Activated T-cell treated with anti-CD3 and anti-CD28 coated beads, Interleukin-2, amount 50 U/mL, for 4 hours (primary cell): ENCODE measurements at regions not wholly inside any gene's neighbourhood (a gene's known extent, or its start where the extent isn't known, plus 50 kb on each side); places are given as distances from the start of the nearest gene placed in this dataset.
"Not testable (repeated sequence)": the region's sequence is repeated elsewhere in the genome, so short reads cannot be mapped to it uniquely, and the experiment has no call there.

ENCODE experiments used
- ATAC-seq, 2 donors: fragments of 200-7000 bp; cut with Tn5 transposase; one replicate each; pipeline ENCODE4 v1.10.0; 2021
- DNase-seq: peaks from one replicate; pipeline ENCODE4 v3.0.0-alpha.2; 2020
- H3K27me3 Mint-ChIP-seq: one replicate; pipeline ENCODE4 v1.8.0; 2021; ENCODE audit warnings: low read depth, mixed read lengths
- H3K36me3 Mint-ChIP-seq: one replicate; pipeline ENCODE4 v1.8.0; 2022; ENCODE audit warnings: mixed read lengths; ENCODE audit not compliant: insufficient read depth
- H3K4me1 Mint-ChIP-seq: one replicate; pipeline ENCODE4 v1.8.0; 2021; ENCODE audit warnings: low read depth, mixed read lengths
- H3K4me3 Mint-ChIP-seq: one replicate; pipeline ENCODE4 v1.8.0; 2021; ENCODE audit warnings: mild to moderate bottlenecking, moderate library complexity, mixed read lengths
- H3K9me3 Mint-ChIP-seq: one replicate; pipeline ENCODE4 v1.8.0; 2021; ENCODE audit warnings: mixed read lengths

DNA sequence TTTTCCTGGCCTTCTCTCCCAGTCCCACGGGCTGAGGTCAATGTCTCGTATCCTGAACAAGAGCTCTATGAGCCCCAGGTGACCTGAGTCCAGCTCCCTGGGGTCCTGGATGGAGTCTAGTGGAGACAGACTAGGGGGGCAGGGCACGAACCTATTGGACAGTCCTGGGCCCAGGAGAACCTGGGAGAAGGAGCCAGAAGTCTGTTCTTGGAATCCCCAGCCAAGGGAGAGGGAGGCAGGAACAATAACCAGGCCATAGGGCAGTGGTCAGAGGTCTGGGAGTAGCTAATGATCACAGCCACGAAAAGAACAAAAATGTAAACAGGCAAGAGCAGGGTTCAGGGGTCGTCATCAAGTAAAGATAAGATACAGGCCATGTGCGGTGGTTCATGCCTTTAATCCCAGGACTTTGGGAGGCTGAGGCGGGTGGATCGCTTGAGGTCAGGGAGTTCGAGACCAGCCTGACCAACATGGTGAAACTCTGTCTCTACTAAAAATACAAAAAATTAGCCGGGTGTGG, 60.8 kb downstream of the COPRS start:
- no peak for ATAC-seq

DNA sequence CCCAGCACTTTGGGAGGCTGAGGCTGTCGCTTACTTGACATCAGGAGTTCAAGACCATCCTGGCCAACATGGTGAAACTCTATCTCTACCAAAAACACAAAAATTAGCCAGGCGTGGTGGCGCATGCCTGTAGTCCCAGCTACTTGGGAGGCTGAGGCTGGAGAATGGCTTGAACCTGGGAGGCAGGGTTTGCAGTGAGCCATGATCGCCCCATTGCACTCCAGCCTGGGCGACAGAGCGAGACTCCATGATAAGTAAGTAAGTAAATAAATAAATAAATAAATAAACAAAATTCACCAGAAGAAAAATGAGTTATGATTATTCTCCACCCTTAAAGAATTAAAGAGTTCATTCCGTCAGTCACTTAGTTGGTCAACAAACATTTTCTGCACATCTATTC, 63.1 kb downstream of the COPRS start:
- not testable (repeated sequence) for DNase-seq, H3K4me3 Mint-ChIP-seq, H3K4me1 Mint-ChIP-seq, H3K9me3 Mint-ChIP-seq, H3K36me3 Mint-ChIP-seq, H3K27me3 Mint-ChIP-seq, ATAC-seq

More for the DNA sequence above, 60.8 kb downstream of the COPRS start:
- no peaks in the 10 kb centered on the region for H3K4me1 Mint-ChIP-seq
- no peaks in the 10 kb centered on the region for H3K27me3 Mint-ChIP-seq
- H3K4me3 Mint-ChIP-seq: no peak overlapping the region
- DNase-seq: no peak
- no peaks in the 10 kb centered on the region for H3K9me3 Mint-ChIP-seq
- no peaks in the 10 kb centered on the region for H3K36me3 Mint-ChIP-seq

DNA sequence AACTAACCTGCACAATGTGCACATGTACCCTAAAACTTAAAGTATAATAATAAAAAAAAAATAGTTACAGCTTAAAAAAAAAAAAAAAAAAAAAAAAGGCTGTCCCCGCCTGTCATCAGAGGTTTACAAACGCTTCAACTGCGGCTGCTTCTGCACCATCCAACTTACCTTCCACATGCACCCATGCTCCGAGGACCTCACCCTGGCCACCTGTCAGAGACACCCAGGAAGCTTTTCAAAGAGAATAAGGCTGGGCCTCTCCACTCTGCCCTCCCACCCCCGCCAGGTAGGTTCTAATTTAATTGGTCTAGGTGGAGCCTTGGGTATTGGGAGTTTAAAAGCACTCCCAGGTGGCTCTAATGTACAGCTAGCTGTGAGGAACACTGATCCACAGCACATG, 64.9 kb downstream of the COPRS start:
- Mint-ChIP-seq H3K9me3 (no peaks in the 10 kb centered on the region), H3K4me1 (no peaks in the 10 kb centered on the region), H3K27me3 (peaks cover 5% of the 10 kb centered on the region), H3K4me3 (no peak overlapping the region), H3K36me3 (no peaks in the 10 kb centered on the region)
- ATAC-seq (no peak), DNase-seq (no peak)

DNA sequence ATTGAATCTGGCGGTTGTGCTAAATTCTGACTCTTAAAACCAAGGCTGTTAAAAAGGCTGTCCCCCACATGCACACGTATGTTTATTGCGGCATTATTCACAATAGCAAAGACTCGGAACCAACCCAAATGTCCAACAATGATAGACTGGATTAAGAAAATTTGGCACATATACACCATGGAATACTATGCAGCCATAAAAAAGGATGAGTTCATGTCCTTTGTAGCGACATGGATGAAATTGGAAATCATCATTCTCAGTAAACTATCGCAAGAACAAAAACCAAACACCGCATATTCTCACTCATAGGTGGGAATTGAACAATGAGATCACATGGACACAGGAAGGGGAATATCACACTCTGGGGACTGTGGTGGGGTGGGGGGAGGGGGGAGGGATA, 65.4 kb downstream of the COPRS start:
- not testable (repeated sequence) for ATAC-seq, DNase-seq, H3K9me3 Mint-ChIP-seq, H3K4me3 Mint-ChIP-seq, H3K36me3 Mint-ChIP-seq, H3K4me1 Mint-ChIP-seq, H3K27me3 Mint-ChIP-seq

DNA sequence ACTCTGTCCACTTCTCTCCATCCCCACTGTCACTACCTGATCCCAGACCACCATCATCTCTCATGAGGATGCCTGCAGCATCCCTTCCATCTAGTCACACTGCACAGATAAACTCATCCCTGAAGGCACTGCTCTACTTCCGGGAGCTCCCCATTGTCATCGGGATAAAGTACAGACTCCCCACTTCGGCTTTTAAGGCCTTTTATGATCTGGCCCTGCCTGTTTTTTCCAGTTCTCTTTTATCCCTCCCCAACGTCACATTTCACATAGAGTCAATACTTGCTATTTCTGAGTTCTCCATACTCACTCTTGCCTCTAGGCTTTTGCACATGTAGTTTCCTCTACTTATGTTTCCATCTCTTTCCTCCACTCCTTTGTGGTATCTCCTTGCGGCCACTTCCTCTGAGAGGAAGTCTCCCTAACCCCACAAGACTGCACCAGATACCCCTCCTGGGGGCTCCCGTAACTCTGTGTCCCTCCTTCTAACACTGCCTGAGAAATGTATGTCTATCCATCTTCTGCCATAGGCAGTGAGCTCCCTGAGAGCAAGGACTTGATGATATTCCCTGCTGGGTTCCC, 66.9 kb downstream of the COPRS start:
- Mint-ChIP-seq H3K4me1 (no peaks in the 10 kb centered on the region), H3K4me3 (no peak overlapping the region), H3K27me3 (peaks cover 5% of the 10 kb centered on the region), H3K9me3 (no peaks in the 10 kb centered on the region), H3K36me3 (no peaks in the 10 kb centered on the region)
- DNase-seq (no peak), ATAC-seq (no peak)

DNA sequence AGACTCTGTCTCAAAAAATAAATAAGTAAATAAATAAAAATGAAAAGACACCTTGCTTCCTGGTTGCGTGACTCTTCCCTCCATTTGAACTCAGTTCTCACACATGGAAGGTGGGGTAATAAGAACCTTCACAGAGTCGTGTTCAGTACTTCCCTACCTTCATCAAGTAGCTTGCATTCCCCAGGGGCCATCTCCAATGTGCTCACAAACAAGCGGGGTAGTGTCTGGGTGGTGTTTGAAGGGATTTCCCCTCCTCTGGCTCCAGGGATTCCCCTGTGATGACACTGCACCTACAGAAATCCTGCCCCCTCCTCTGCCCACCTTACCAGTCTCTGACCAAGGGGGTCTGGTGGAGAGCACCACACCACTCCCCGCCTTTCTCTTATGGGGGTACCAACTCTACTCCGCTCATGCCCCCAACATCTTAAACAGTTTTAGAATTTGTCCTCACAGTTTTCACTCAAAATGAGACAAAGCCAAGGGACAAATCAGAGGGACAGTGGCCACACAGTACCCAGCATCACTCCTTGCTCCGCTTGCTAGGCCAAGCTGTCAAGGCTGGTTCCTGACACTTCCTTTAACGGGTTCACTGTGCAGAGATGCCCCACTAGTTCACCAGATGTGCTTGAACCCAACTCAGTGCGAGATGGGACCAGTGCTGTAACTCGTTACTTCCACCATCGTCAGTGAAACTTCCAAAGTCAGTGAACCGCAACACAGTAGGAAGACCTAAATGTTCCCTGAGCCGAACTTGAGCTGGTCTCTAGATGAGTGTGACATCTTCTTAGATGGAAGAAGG, 69.1 kb downstream of the COPRS start:
- no peaks in the 10 kb centered on the region for H3K9me3 Mint-ChIP-seq
- ATAC-seq: no peak

DNA sequence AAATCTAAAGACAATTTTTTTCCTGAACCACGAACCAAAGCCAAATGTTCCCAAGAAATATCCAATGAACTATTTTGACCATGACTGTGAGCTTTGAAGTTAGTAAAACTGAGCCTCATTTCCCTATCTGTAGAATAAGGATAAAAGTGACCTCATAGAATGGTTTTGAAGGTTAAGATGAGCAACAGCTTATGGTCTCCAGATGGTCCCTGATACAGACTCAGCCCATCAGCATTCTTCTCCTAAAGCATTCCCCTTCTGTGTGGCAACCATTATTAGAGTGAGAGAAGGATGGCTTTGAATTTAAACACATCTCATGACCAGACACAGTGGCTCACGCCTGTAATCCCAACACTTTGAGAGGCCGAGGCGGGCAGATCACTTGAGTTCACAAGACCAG, 70.1 kb downstream of the COPRS start:
- H3K9me3 Mint-ChIP-seq: no peaks in the 10 kb centered on the region
- H3K27me3 Mint-ChIP-seq: peaks cover 12% of the 10 kb centered on the region

More for the DNA sequence above, 69.1 kb downstream of the COPRS start:
- Mint-ChIP-seq H3K4me3 (no peak overlapping the region), H3K27me3 (peaks cover 9% of the 10 kb centered on the region), H3K4me1 (no peaks in the 10 kb centered on the region), H3K36me3 (no peaks in the 10 kb centered on the region)
- no peak for DNase-seq

DNA sequence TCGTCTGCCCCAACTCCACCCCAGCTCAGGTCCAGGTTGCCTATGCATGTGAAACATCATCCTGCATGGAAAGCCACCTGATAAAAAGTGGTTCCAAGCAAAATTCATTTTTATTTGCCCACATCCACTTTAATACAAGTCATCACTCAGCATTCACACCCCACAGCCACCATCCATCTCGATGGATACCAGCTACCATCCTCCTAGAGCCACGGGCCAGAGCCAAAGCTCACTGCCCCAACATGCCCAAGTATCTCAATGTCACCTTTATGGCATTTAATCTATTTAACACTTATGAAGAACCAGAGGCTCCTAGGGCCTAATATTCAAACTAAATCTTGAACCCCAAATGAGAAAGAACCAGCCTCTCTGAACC, 70.5 kb downstream of the COPRS start:
- H3K9me3 Mint-ChIP-seq: no peaks in the 10 kb centered on the region
- H3K4me1 Mint-ChIP-seq: no peaks in the 10 kb centered on the region
- H3K27me3 Mint-ChIP-seq: peaks cover 12% of the 10 kb centered on the region
- H3K4me3 Mint-ChIP-seq: no peak overlapping the region
- ATAC-seq (no peak), DNase-seq (no peak)
- no peaks in the 10 kb centered on the region for H3K36me3 Mint-ChIP-seq

More for the DNA sequence above, 70.1 kb downstream of the COPRS start:
- no peaks in the 10 kb centered on the region for H3K4me1 Mint-ChIP-seq
- no peak overlapping the region for H3K4me3 Mint-ChIP-seq
- DNase-seq (no peak), ATAC-seq (no peak)
- no peaks in the 10 kb centered on the region for H3K36me3 Mint-ChIP-seq

DNA sequence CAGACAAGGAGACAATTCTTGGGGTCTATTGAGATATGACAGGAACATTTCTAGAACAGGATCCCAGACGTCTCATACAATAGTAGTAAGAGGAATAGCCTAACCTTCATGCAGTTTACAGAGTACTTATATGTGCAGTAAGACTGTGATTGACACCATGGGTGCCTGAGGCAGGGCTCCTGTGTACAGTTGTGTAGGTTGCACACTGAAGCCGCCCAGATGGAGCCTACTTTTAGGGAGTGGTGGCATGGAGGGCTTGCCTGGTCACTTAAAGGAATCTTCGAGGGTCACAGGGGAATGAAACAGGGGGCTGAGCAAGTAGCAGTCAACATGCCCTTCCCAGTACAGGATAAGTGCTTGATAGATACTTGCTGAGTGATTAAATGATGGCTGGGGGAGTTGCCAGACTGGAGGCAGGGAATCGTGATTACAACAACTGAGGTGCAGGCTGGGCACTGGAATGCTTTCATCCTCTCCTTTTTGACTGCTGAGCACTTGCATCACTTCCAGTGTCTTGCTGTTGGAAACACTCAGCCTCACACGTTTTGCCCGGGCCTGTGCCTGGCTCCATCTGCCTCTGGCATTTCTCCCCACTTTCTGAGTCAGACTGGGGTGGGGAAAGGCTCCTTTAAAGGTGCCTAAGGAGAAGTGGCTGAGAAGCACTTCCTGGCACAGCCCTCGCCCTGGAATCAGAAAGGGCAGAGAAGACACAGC, 71.0 kb downstream of the COPRS start:
- ATAC-seq (no peak), DNase-seq (no peak)
- Mint-ChIP-seq H3K27me3 (peaks cover 15% of the 10 kb centered on the region), H3K4me1 (no peaks in the 10 kb centered on the region), H3K9me3 (no peaks in the 10 kb centered on the region), H3K4me3 (no peak overlapping the region), H3K36me3 (no peaks in the 10 kb centered on the region)

DNA sequence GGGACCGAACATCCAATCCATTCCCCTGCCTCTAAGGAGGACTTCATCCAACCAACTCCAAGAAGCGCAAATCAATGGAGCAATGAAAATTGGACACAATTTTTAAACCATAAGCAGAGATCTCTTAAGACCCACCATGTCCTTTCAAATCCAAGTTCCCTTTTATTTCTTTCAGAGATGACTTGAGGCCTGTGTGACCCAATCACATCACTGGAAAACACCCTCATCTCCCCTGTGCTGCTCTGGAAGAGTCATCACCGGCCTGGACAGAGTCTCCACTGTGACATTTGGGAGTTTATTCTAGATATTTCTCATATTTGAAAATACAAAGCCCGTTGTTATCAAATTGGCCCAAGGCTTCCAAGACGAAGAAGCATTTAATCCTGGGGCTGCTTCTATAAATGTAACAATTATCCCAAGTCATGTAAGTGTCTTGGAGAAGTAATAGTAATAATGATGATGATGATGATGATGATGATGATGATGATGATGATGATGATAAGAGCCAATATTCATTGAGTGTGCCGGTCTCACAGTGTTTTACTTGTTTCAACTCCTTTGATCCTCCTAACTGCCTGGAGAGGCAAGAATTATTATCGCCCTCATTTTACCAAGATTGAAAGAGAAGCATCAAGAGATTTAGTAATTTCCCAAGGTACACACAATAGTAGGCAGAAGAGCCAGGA, 72.1 kb downstream of the COPRS start:
- H3K27me3 Mint-ChIP-seq: peaks cover 17% of the 10 kb centered on the region
- no peaks in the 10 kb centered on the region for H3K36me3 Mint-ChIP-seq
- DNase-seq: no peak
- no peaks in the 10 kb centered on the region for H3K4me1 Mint-ChIP-seq
- H3K4me3 Mint-ChIP-seq: no peak overlapping the region
- no peaks in the 10 kb centered on the region for H3K9me3 Mint-ChIP-seq
- ATAC-seq: no peak

DNA sequence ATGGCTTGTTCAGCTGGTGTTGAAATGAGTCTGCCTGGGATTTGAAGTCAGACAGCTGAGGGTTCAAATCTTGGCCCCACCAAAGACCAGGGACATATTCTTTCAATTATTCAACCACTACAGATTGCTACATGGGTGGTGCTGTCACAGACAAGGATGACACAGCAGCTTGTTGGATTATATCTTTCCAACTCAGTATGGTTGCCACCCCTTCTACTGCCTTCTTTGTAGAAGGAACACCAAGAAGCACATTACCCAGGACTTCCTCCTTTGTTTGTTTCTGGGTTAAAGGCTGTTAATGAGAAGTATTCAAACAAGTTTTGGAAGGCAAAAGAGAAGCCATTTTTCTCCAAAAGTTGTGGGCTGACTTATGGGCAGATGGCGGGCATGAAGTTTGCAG, 78.6 kb downstream of the COPRS start:
- Mint-ChIP-seq H3K4me3 (no peak overlapping the region), H3K36me3 (no peaks in the 10 kb centered on the region), H3K27me3 (peaks cover 23% of the 10 kb centered on the region), H3K9me3 (no peaks in the 10 kb centered on the region), H3K4me1 (no peaks in the 10 kb centered on the region)
- no peak for ATAC-seq
- no peak for DNase-seq

DNA sequence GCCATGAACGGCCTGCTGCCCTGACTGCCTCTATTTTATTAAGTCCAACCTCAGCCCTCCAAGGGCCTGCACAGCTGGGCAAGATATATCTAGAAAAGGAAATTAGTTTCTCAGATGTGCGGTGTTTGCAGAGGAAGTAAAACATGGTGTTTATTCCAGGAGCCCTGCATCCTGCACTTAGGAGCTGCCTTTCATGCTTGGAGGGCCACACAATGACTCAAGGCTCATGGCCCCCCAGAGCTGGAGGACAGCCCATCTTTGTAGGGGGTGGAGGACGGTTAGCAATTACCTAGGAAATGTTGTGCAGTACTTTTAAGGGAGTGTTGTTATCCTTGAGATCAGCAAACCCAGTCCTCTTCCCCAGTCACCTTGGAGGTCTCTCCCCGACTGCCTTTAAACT, 80.5 kb downstream of the COPRS start:
- no peaks in the 10 kb centered on the region for H3K4me1 Mint-ChIP-seq
- peaks cover 22% of the 10 kb centered on the region for H3K27me3 Mint-ChIP-seq
- no peaks in the 10 kb centered on the region for H3K9me3 Mint-ChIP-seq
- ATAC-seq: no peak
- H3K36me3 Mint-ChIP-seq: no peaks in the 10 kb centered on the region
- no peak overlapping the region for H3K4me3 Mint-ChIP-seq
- no peak for DNase-seq

DNA sequence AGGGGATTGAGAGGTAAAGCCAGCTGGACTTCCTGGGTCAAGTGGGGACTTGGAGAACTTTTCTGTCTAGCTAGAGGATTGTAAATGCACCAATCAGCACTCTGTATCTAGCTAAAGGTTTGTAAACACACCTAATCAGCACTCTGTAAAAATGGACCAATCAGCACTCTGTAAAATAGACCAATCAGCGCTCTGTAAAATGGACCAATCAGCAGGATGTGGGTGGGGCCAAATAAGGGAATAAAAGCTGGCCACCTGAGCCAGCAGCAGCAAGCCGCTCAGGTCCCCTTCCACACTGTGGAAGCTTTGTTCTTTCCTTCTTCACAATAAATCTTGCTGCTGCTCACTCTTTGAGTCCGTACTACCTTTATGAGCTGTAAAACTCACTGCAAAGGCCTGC, 87.7 kb downstream of the COPRS start:
- H3K27me3 Mint-ChIP-seq, H3K4me3 Mint-ChIP-seq, H3K36me3 Mint-ChIP-seq, H3K9me3 Mint-ChIP-seq, ATAC-seq, DNase-seq, H3K4me1 Mint-ChIP-seq: not testable (repeated sequence)

DNA sequence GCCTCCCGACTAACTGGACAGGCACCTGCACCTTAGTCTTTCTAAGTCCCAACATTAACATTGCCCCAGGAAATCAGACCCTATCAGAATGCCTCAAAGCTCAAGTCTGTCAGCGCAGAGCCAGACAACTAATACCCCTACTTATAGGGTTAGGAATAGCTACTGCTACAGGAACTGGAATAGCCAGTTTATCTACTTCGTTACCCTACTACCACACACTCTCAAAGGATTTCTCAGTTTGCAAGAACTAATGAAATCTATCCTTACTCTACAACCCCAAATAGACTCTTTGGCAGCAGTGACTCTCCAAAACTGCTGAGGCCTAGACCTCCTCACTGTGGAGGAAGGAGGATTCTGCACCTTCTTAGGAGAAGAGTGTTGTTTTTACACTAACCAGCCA, 88.5 kb downstream of the COPRS start:
- not testable (repeated sequence) for ATAC-seq, H3K36me3 Mint-ChIP-seq, H3K4me1 Mint-ChIP-seq, DNase-seq, H3K4me3 Mint-ChIP-seq, H3K9me3 Mint-ChIP-seq, H3K27me3 Mint-ChIP-seq
